Activated T-cell treated with anti-CD3 and anti-CD28 coated beads for 48 hours (primary cell): ENCODE measurements at regions not wholly inside any gene's neighbourhood (a gene's known extent, or its start where the extent isn't known, plus 50 kb on each side); places are given as distances from the start of the nearest gene placed in this dataset.
"Not testable (repeated sequence)": the region's sequence is repeated elsewhere in the genome, so short reads cannot be mapped to it uniquely, and the experiment has no call there.

ENCODE experiments used
- DNase-seq: peaks from one replicate; pipeline ENCODE4 v3.0.0-alpha.2; 2020; ENCODE audit warnings: low read depth

- DNase-seq = no peak
Observed at GRCh38 chr16:55016515-55016914, 85.8 kb downstream of the IRX5 start.

- no peak for DNase-seq
Observed at GRCh38 chr16:55017321-55017720, 86.7 kb downstream of the IRX5 start.

- DNase-seq = no peak
Observed at GRCh38 chr16:55018881-55019280, 88.2 kb downstream of the IRX5 start.

- DNase-seq = no peak
Observed at GRCh38 chr16:55019419-55020131, 88.9 kb downstream of the IRX5 start.

GRCh38 chr16:55021595-55022475 is 91.2 kb downstream of the IRX5 start:
- no peak for DNase-seq

GRCh38 chr16:55027260-55027659 is 96.6 kb downstream of the IRX5 start:
- not testable (repeated sequence) for DNase-seq

- DNase-seq = no peak
Observed at GRCh38 chr16:55029509-55029908, 98.8 kb downstream of the IRX5 start.

GRCh38 chr16:55030944-55031343 is 100.3 kb downstream of the IRX5 start:
- DNase-seq = no peak

- no peak for DNase-seq
Observed at GRCh38 chr16:55031481-55031880, 100.8 kb downstream of the IRX5 start.

- no peak for DNase-seq
Observed at GRCh38 chr16:55033225-55034156, 102.8 kb downstream of the IRX5 start.

GRCh38 chr16:55035029-55035428 is 104.4 kb downstream of the IRX5 start:
- peak; percentile 12 for DNase-seq

- DNase-seq = no peak
Observed at GRCh38 chr16:55035956-55036355, 105.3 kb downstream of the IRX5 start.

- DNase-seq = no peak
Observed at GRCh38 chr16:55036371-55036821, 105.7 kb downstream of the IRX5 start.

- no peak for DNase-seq
Observed at GRCh38 chr16:55037046-55037445, 106.4 kb downstream of the IRX5 start.

GRCh38 chr16:55037966-55038365 is 107.3 kb downstream of the IRX5 start:
- DNase-seq = no peak

GRCh38 chr16:55039042-55039441 is 108.4 kb downstream of the IRX5 start:
- DNase-seq = no peak

GRCh38 chr16:55039511-55039910 is 108.8 kb downstream of the IRX5 start:
- no peak for DNase-seq

GRCh38 chr16:55039931-55040330 is 109.3 kb downstream of the IRX5 start:
- no peak for DNase-seq

GRCh38 chr16:55040366-55041086 is 109.9 kb downstream of the IRX5 start:
- no peak for DNase-seq

- no peak for DNase-seq
Observed at GRCh38 chr16:55041540-55042234, 111.0 kb downstream of the IRX5 start.
